K562 (cell line): ENCODE measurements at regions not wholly inside any gene's neighbourhood (a gene's known extent, or its start where the extent isn't known, plus 50 kb on each side); places are given as distances from the start of the nearest gene placed in this dataset.

ENCODE experiments used
- ARID1B ChIP-seq: fragments of 450-650 bp; IDR thresholded peaks from 2 replicates; pipeline ENCODE4 v1.6.1; 2016; ENCODE audit warnings: antibody characterized with exemption, mild to moderate bottlenecking, inconsistent platforms
- ARNT ChIP-seq, 2 experiments: fragments of 450-650 bp; IDR thresholded peaks; 2 replicates each; pipeline ENCODE4 v1.6.1; 2016; ENCODE audit warnings: mild to moderate bottlenecking in 1 of 2
- C11orf30 ChIP-seq: fragments of 450-650 bp; IDR thresholded peaks from 2 replicates; pipeline ENCODE4 v1.6.1; 2016; ENCODE audit warnings: low read depth, mild to moderate bottlenecking
- CHD1 ChIP-seq: fragments of 200-600 bp; sonication (generic); IDR thresholded peaks from one replicate; pipeline ENCODE4 v1.6.1; 2012; ENCODE audit warnings: mild to moderate bottlenecking, moderate library complexity, low read length, inconsistent platforms
- CREB3L1 ChIP-seq: fragments of 450-650 bp; IDR thresholded peaks from 2 replicates; pipeline ENCODE4 v1.6.1; 2014; ENCODE audit warnings: low read depth, mild to moderate bottlenecking, moderate library complexity, borderline replicate concordance
- CTCFL ChIP-seq: IDR thresholded peaks from 2 replicates; pipeline ENCODE4 v1.6.1; 2011; ENCODE audit warnings: borderline replicate concordance, low read depth, mild to moderate bottlenecking, moderate library complexity, low read length; ENCODE audit not compliant: insufficient read depth, poor library complexity, severe bottlenecking
- ERF ChIP-seq: fragments of 450-650 bp; formaldehyde crosslinking; IDR thresholded peaks from 2 replicates; pipeline ENCODE4 v1.4.0; 2020; ENCODE audit warnings: mild to moderate bottlenecking, mixed read lengths
- HDAC3 ChIP-seq: fragments of 450-650 bp; IDR thresholded peaks from 2 replicates; pipeline ENCODE4 v1.6.1; 2018; ENCODE audit warnings: borderline replicate concordance, mild to moderate bottlenecking, moderate library complexity; ENCODE audit not compliant: partially characterized antibody
- HLTF ChIP-seq: fragments of 450-650 bp; IDR thresholded peaks from 2 replicates; pipeline ENCODE4 v1.6.1; 2016
- KDM1A ChIP-seq, 2 experiments: fragments of 450-650 bp; IDR thresholded peaks; 2 replicates each; pipeline ENCODE4 v1.6.1; 2016; ENCODE audit warnings: mild to moderate bottlenecking in 2 of 2
- LCOR ChIP-seq: sonication (generic); formaldehyde crosslinking; IDR thresholded peaks from 2 replicates; pipeline ENCODE4 v1.8.0; 2022; ENCODE audit warnings: mild to moderate bottlenecking, missing genetic modification reagents
- MTA2 ChIP-seq: fragments of 450-650 bp; IDR thresholded peaks from 2 replicates; pipeline ENCODE4 v1.6.1; 2016; ENCODE audit warnings: low read depth
- POLR2AphosphoS5 ChIP-seq: IDR thresholded peaks from 2 replicates; pipeline ENCODE4 v1.6.1; 2011; ENCODE audit warnings: mild to moderate bottlenecking, low read depth, low read length, moderate library complexity; ENCODE audit not compliant: control insufficient read depth, insufficient read depth
- SMAD3 ChIP-seq: fragments of 450-650 bp; formaldehyde crosslinking; conservative IDR thresholded peaks from 2 replicates; pipeline ENCODE4 v1.4.0; 2020; ENCODE audit warnings: mild to moderate bottlenecking
- TAL1 ChIP-seq: fragments of 450-650 bp; IDR thresholded peaks from 2 replicates; pipeline ENCODE4 v1.6.1; 2016; ENCODE audit warnings: mild to moderate bottlenecking
- TRIM24 ChIP-seq, 2 experiments: fragments of 450-650 bp; IDR thresholded peaks; 2 replicates each; pipeline ENCODE4 v1.6.1; 2016
- YY1 ChIP-seq, 3 experiments: IDR thresholded peaks; 2 replicates each; pipeline ENCODE4 v1.6.1; 2011; ENCODE audit warnings: low read length in 2 of 3, mild to moderate bottlenecking in 2 of 3, moderate library complexity in 2 of 3, borderline replicate concordance in 1 of 3, control low read depth in 1 of 3, low read depth in 1 of 3; ENCODE audit not compliant: insufficient read depth in 3 of 3, insufficient replicate concordance in 2 of 3, control insufficient read depth in 1 of 3, insufficient read length in 1 of 3; ENCODE audit errors: extremely low read depth in 1 of 3
- ZNF197 ChIP-seq: fragments of 200-800 bp; sonication (Bioruptor generic); IDR thresholded peaks from 2 replicates; pipeline ENCODE4 v1.6.1; 2016; ENCODE audit warnings: low read depth, missing genetic modification characterization, missing compliant biosample characterization
- ZNF274 ChIP-seq: IDR thresholded peaks from 2 replicates; pipeline ENCODE4 v1.6.1; 2011; ENCODE audit warnings: low read depth, mild to moderate bottlenecking, low read length, moderate library complexity, borderline replicate concordance
- ZNF589 ChIP-seq: fragments of 200-800 bp; sonication (Bioruptor generic); IDR thresholded peaks from 2 replicates; pipeline ENCODE4 v1.6.1; 2016; ENCODE audit warnings: low read depth, missing genetic modification characterization, missing compliant biosample characterization
- ZNF717 ChIP-seq: fragments of 250-450 bp; sonication (Bioruptor Pico); IDR thresholded peaks from 2 replicates; pipeline ENCODE4 v1.5.0; 2021
- ZSCAN32 ChIP-seq: fragments of 450-650 bp; formaldehyde crosslinking; IDR thresholded peaks from 2 replicates; pipeline ENCODE4 v1.4.0; 2020; ENCODE audit warnings: mild to moderate bottlenecking, moderate library complexity

DNA sequence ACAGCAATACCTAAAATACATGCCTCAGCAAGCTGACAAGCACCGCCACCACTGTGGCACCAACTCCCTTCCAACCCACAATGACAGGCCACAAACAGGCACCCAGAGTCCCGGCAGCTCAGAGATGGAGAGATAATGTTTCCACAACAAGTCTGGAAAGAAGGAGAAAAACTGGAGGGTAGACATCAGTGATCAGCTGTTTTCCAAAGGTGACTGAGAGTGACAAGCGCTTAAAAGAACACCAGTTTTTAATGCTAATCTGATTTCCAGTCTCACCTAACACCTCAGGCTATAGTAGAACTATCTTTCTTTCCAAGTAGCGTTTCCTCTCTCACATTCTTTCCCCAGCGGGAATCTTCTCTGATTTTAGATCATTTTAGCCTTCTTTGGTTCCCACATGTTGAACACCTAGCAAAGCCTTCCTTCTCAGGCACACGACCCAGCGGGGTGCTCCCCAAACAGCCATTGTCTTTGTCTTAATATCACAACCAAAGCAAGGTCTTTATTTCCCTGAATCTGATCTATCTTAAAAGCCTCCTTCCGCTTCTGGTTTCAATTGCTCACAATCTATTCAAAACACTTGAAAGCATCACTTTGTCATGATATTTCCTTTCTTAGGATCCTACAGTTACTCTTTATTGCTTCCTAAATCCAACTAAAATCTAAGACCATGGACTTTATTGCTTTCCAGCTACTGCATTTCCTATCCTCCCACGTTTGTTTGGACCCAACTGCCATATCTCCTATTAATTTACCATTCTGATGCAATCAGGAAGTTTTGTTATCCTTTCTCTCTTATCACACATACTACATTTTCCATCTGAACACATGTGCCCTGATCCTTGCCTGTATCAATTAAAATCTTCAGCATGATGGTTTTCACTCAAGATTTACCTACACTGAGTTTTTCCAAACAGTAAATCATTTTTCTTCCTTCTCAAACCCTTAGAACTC is 282.7 kb downstream of the ADGB start (continued):
- TF ChIP-seq SMAD3 (CRISPR knock-in tag): 0 out of 2 replicates have a peak, but pooled peaks have one; percentile 5
- TF ChIP-seq ZNF197 (CRISPR knock-in tag): peak; percentile 8; the same call in 1 of the 2 replicates
- TF ChIP-seq ZSCAN32 (CRISPR knock-in tag): no peak
- no peak for TF ChIP-seq ERF (CRISPR knock-in tag)
- no peak for TF ChIP-seq HDAC3
- TF ChIP-seq LCOR (CRISPR knock-in tag): no peak
- TF ChIP-seq YY1 (IDR thresholded peaks at IDR 0.05; ENCODE audit: borderline replicate concordance in 1 of 3, control insufficient read depth in 1 of 3, extremely low read depth in 1 of 3, insufficient read depth in 3 of 3, insufficient read length in 1 of 3, insufficient replicate concordance in 2 of 3, low read depth in 1 of 3, low read length in 2 of 3): peak in 1 of 3 experiments; percentile 5
- TF ChIP-seq POLR2AphosphoS5: no peak
- no peak for TF ChIP-seq CTCFL
- TF ChIP-seq ARID1B: peak; percentile 68
- TF ChIP-seq CHD1: no peak
- no peak for TF ChIP-seq ZNF274
- 0 out of 4 replicates have a peak, but pooled peaks have one; percentile 22 to 51 for TF ChIP-seq TRIM24 (IDR thresholded peaks at IDR 0.05)
- peak; percentile 22 to 35; a peak in 2 of 4 replicates for TF ChIP-seq ARNT (IDR thresholded peaks at IDR 0.05)
- TF ChIP-seq ZNF717: no peak
- TF ChIP-seq TAL1: peak; percentile 37; the same call in 1 of the 2 replicates
- TF ChIP-seq KDM1A (IDR thresholded peaks at IDR 0.05): peak; percentile 87 to 90
- peak; percentile 50 for TF ChIP-seq C11orf30
- TF ChIP-seq CREB3L1: no peak
- TF ChIP-seq HLTF: 0 out of 2 replicates have a peak, but pooled peaks have one; percentile 9
- no peak for TF ChIP-seq ZNF589 (CRISPR knock-in tag)
- 0 out of 2 replicates have a peak, but pooled peaks have one; percentile 3 for TF ChIP-seq MTA2
